Uterus (tissue), 2 donors: ENCODE measurements at regions not wholly inside any gene's neighbourhood (a gene's known extent, or its start where the extent isn't known, plus 50 kb on each side); places are given as distances from the start of the nearest gene placed in this dataset.

Experiments
- CTCF ChIP-seq, 4 experiments: fragments of 200-600 bp in 2 of 4; fragments of 450-650 bp in 2 of 4; sonication (generic) in 2 of 4; IDR thresholded peaks; one replicate each; pipeline ENCODE4 v1.5.1; 2016 to 2019; ENCODE audit warnings: antibody characterized with exemption in 4 of 4, mild to moderate bottlenecking in 2 of 4, moderate library complexity in 1 of 4
- POLR2A ChIP-seq, 2 donors: fragments of 450-650 bp; IDR thresholded peaks; one replicate each; pipeline ENCODE4 v1.6.1; 2016; ENCODE audit warnings: antibody characterized with exemption in 2 of 2, mild to moderate bottlenecking in 1 of 2, moderate library complexity in 1 of 2

DNA sequence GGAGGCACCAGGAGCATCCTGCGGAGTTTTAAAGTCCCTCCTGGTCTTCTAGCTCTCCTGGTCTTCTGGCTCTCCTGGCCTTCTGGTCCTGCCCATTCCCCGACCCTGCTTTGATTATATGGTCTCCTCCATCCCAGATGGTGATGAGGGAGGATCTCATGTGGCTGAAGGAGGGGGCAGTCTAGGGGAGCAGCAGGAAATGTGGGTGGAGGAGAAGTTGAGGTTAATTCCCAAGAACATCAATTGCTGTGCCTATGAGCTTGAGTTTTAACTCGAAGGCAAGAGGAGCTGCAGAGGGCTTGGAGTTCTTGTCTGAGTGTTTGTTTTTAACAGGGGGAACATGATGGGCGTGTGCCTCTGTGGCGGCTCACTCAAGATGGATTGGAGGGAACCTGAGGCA lies 408.8 kb downstream of the MATN1 start:
- no peak for TF ChIP-seq CTCF (IDR thresholded peaks at IDR 0.05)
- TF ChIP-seq POLR2A (IDR thresholded peaks at IDR 0.05) = no peak
